ENCODE measurements at regions not wholly inside any gene's neighbourhood (a gene's known extent, or its start where the extent isn't known, plus 50 kb on each side); places are given as distances from the start of the nearest gene placed in this dataset.
"Not testable (repeated sequence)": the region's sequence is repeated elsewhere in the genome, so short reads cannot be mapped to it uniquely, and the experiment has no call there.

GRCh38 chr13:50766695-50767094, 76.8 kb downstream of the DLEU7 start:
- Histone ChIP-seq H3K36me3 (ENCODE audit: insufficient read depth, low read length) (no peaks in the 10 kb centered on the region), H3K4me2 (ENCODE audit: low read length) (no peak overlapping the region), H3K9ac (ENCODE audit: low read length) (no peak overlapping the region), H4K20me1 (ENCODE audit: insufficient read depth, low read length) (no peaks in the 10 kb centered on the region), H3K27me3 (ENCODE audit: insufficient read depth, low read length) (no peaks in the 10 kb centered on the region), H3K9me3 (ENCODE audit: insufficient read depth, low read depth, low read length) (no peaks in the 10 kb centered on the region), H3K27ac (ENCODE audit: low read depth, low read length) (no peak overlapping the region), H2AFZ (ENCODE audit: low read depth, low read length) (no peak overlapping the region), H3K4me1 (ENCODE audit: insufficient read depth, low read length) (no peaks in the 10 kb centered on the region), H3K79me2 (ENCODE audit: insufficient read depth, low read length) (no peaks in the 10 kb centered on the region), H3K4me3 (ENCODE audit: insufficient read depth, low read depth, low read length) (no peak overlapping the region)
- Mint-ChIP-seq H3K4me3 (ENCODE audit: unreplicated experiment) (no peak overlapping the region), H3K9me3 (ENCODE audit: unreplicated experiment) (peaks cover 13% of the 10 kb centered on the region), H3K27me3 (ENCODE audit: low read depth, unreplicated experiment) (peaks cover 18% of the 10 kb centered on the region), H3K36me3 (ENCODE audit: low read depth, unreplicated experiment) (no peaks in the 10 kb centered on the region), H3K4me1 (ENCODE audit: low read depth, unreplicated experiment) (no peaks in the 10 kb centered on the region), H3K27ac (ENCODE audit: unreplicated experiment) (no peak overlapping the region)
- DNase-seq (ENCODE audit: low read depth) (no peak), FAIRE-seq (no peak)
- TF ChIP-seq CTCF (IDR thresholded peaks at IDR 0.05; ENCODE audit: insufficient read depth, low read depth, low read length): no peak

- not testable (repeated sequence) for H3K9ac ChIP-seq (ENCODE audit: low read length); H3K36me3 Mint-ChIP-seq (ENCODE audit: low read depth, unreplicated experiment); H2AFZ ChIP-seq (ENCODE audit: low read depth, low read length); H3K27ac Mint-ChIP-seq (ENCODE audit: unreplicated experiment); H3K4me1 ChIP-seq (ENCODE audit: insufficient read depth, low read length); FAIRE-seq; H3K4me3 ChIP-seq (ENCODE audit: insufficient read depth, low read depth, low read length); H3K27me3 ChIP-seq (ENCODE audit: insufficient read depth, low read length); H3K27me3 Mint-ChIP-seq (ENCODE audit: low read depth, unreplicated experiment); H3K27ac ChIP-seq (ENCODE audit: low read depth, low read length); H3K4me1 Mint-ChIP-seq (ENCODE audit: low read depth, unreplicated experiment); H3K4me3 Mint-ChIP-seq (ENCODE audit: unreplicated experiment); H3K9me3 ChIP-seq (ENCODE audit: insufficient read depth, low read depth, low read length); H3K4me2 ChIP-seq (ENCODE audit: low read length); H3K36me3 ChIP-seq (ENCODE audit: insufficient read depth, low read length); H3K79me2 ChIP-seq (ENCODE audit: insufficient read depth, low read length); DNase-seq (ENCODE audit: low read depth); H4K20me1 ChIP-seq (ENCODE audit: insufficient read depth, low read length)
- H3K9me3 Mint-ChIP-seq (ENCODE audit: unreplicated experiment): peaks cover 23% of the 10 kb centered on the region
Measured at GRCh38 chr13:50772881-50773280, 70.6 kb downstream of the DLEU7 start.

All from astrocyte (in vitro differentiated cells and primary cell).